HG02852 (cell line): ENCODE measurements at regions not wholly inside any gene's neighbourhood (a gene's known extent, or its start where the extent isn't known, plus 50 kb on each side); places are given as distances from the start of the nearest gene placed in this dataset.

ENCODE experiments used
- ATAC-seq: cut with Tn5 transposase; IDR thresholded peaks from one replicate; pipeline ENCODE4 v1.9.1; 2021; ENCODE audit warnings: mild to moderate bottlenecking, moderate library complexity; ENCODE audit not compliant: unreplicated experiment

DNA sequence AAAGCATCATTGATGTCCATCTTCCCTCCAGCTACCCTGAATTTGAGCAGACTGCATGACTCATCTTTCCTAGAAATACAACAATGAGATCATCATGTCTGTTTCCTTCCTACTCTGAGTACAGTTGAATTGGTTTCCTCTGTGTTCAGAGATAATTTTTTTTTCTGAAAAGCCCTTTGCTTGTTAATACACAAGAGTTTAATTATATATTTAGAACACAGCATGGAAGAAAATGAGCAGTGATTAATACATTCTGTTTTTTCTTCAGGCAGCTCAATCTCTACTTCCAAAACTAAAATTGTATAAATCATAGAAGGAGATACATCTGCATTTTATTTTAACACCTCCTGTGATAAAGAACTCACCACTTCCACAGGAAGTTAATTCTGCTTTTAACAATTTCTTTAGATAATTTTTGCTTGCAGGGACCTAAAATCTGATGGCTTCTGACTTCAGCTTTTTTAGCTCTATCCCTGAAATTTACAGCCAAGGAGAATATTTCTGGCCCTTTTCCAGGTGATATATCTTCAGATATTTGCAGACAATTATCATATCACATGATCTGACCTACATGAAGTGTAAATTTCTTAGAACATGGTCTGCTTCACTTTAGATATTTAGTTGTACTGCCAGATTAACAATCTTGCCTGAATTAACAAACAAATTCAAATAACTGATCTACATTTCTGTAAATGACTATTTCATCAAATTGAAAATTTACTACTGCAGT lies 249.0 kb downstream of the TRIB2 start:
- ATAC-seq: no peak

DNA sequence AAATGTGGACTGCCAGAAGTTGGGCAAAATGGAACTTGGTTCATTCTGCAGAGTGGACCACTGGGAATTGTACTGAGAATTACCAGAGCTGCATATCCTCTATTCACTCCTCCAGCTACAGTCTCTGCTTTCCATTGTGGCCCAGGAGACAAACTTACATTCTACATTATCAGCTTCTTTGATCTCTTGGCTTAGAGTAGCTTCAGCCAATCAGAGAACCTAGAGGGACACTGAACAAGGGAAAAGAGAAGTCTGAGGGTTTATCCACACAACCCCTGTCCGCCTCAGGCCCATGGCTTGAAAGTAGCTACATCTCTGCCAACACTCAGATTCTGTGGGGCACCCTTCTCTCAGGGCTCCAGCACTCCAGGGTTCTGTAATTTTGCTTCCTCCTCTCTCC lies 251.1 kb downstream of the TRIB2 start:
- no peak for ATAC-seq

DNA sequence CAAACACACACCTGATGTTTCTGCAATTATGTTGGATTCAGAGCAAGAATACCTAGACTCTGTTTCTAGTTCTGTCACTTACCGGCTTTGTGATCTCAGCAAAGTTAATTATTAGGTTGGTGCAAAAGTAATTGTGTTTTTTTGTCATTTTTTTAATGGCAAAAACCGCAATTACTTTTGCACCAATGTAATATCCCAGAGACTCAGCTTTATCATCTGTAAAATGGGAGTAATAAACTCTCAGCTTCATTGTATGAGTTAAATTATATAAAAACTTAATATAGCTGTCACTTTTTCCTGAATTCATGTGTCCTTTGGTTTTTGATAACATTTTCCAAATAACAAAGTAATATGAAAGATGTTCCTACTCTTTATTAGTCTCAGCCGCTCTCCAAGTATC lies 251.7 kb downstream of the TRIB2 start:
- ATAC-seq: no peak

DNA sequence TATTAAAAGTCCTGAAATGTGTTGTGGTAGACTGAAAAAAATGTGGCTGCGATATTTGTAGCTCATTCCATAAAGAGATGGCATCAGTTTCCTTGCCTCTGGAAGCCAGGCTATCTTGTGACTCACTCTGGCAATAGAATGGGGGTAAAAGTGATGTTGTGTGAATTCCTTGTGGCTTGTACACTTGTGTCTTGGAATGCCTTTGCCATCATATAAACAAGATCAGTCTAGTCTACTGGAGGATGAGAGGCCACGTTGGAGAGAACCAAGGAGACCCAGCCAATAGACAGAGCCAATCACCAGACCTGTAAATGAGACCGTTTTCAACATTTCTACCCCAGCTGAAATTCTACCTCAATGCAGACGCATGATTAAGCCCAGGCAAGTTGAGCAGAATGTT lies 254.1 kb downstream of the TRIB2 start:
- ATAC-seq: no peak

DNA sequence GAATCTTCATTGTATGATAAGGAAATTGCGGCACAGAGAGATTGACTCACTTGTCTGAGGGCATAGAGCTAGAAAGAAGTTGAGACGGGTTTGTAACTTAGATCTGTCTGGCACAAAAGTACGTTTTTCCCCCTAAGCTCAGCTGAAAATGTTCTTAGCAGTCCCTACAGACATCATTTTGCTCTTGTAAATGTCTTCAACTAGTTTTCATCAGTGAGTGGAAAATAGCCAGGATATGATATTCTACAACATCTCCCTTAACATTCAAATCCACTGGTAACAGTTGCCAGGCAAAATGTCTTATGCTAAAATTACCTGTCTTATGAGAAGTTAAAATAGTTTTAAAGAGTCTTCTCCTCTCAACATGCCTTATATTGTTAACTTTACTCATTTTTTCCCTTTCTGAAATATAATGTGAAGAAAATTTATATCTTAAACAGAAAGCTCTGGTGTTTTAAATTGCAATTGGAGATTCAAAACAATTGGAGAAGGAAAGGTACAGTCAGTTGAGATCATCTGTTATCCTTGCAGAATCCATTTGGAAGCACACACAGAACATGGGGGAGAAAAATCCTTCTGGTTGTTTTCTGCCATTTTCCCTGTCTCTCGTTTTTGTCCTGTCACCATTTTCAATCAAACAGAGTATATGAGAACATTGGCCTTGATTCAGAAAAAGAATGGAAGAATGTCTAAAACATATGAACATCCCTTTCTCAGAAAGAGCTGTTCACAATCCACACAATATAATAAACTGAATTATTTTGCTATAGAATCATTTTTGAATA lies 255.0 kb downstream of the TRIB2 start:
- ATAC-seq: no peak

DNA sequence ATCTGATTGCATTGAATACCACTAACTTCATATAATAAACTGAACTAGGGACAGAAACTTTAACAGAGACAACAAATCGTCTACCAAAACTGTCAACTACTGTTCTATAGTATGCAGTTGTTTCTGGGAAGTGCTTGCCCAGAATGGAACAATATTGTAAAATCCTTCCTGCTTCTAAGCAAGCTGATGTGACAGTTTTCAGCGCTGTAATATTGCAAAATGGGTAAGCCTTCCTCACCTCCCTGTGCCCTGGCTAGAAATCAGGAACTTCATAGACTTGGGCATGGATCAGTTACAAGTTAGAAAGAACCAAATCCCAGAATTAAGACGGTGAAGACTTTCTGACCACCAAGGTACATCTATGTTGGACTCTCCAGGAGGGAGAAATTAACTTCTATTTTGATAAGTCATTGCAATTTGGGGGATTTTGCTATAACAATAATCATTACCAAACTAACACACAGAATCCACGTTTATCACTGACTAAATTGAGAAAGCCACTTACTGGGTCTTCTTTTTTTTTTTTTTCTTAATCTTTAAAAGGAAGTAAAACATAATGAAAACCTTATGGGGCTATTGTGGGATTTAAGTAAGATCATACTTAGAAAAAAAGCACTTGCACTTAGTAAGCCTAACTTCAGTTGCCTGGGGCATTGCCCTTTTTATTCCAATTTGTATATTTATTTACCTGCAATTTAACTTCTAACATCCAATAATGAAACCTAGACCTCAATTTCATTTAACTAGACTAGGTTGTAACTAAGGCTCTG lies 261.5 kb downstream of the TRIB2 start:
- no peak for ATAC-seq

DNA sequence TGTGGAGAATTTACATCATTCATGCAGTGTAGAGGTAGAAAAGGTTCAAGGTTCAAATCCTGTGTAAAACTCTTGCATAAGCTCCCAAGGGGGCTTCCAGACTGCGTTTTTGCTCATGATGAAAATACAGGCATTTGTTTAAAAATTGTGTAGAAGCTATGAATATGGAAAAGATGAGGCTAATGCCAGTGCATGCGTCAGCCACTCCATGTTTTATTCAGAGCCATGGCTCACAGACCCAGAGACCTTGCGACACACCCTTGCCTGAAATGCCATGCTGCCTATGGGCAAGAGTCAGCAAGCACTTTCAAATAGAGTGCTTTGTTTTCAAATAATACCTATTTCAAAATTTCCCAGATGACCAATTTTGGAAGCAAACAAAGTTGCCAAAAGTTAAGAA lies 262.3 kb downstream of the TRIB2 start:
- ATAC-seq: no peak

DNA sequence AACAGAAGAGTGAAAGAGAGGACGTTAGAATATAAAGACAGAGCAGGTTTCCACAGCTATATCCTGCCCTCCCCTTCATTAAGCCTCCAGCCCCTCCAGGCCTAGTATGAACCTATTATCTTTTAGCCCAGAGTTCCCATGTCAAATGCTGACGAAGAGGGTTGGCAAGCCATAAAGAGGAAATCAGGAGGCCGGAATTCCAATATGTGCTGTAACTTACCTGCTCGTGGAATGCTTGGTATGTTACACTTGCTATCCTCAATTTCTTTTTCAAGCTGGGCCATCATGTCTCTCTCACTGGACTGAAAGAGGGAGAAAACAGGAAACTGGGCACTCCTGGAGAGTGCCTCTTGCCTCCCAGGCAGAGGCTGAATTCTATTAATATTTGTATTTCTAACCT lies 264.1 kb downstream of the TRIB2 start:
- ATAC-seq: no peak

DNA sequence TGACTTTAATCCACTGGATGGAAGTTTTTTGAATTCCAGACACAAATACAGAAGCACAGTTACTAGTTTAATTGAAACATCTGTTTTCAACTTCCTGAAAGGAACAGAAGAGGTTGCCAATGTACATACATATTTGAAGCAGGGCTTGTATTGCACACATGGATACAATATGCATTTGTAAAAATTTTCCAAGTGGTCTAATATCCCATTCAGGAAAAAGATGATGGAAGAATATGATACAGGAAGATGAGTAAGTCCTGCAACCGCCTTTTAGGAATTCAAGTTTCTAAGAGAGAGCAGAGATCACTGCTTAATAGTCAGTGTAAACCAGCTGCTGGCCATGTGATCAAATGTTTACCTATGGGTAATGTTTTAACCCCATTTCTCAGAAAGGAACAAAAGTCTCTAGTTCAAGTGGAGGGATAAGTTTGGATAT lies 265.4 kb downstream of the TRIB2 start:
- ATAC-seq: no peak

DNA sequence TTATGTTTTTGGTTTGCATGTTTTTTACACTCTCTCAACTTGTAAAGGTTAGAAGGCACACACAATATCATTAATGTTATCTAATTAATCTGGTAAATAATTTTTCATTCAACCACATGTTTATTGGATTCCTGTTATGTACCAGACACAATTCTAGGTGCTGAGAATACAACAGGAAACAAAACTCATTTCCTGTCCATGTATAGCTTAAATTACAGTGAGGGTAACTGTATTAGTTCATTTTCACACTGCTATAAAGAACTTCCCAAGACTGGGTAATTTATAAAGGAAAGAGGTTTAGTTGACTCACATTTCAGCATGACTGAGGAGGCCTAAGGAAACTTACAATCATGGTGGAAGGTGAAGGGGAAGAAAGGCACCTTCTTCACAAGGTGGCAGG lies 270.5 kb downstream of the TRIB2 start:
- no peak for ATAC-seq

DNA sequence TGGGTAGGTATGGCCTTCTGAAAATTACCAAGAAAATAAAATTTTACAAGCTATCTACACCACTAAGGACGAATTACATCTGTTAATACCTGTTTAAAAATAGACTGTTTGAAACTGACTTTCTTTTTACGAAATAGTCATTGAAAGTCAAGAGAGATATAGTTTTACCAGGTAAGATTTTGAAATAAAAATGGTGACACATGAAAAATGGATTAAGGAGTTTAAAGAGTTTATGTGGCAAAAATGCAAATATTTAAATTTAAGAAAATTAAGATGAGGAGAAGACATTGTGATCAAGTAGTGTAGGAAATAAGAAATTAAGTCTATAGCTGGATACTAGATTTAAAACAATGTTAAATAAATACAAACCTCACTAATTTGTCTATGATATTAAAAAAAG lies 271.5 kb downstream of the TRIB2 start:
- ATAC-seq: no peak

DNA sequence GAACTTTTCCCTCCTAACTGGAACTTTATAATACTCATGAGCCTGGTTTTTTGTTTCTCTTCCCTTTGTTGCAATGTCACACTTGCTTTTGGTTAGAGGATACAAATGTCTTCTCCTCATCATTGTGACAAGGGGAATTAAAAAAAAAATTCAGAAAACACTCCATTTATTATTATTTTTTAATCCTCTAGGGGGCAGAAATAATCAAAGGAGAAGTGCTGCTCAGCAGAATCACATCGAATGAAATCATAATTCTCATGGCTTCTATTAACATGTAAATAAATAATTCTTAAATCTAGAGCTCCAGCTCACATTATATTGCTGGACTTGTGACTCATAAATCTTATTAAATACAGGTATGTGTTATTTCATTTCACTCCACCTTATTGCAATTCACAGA lies 273.8 kb downstream of the TRIB2 start:
- ATAC-seq: no peak

DNA sequence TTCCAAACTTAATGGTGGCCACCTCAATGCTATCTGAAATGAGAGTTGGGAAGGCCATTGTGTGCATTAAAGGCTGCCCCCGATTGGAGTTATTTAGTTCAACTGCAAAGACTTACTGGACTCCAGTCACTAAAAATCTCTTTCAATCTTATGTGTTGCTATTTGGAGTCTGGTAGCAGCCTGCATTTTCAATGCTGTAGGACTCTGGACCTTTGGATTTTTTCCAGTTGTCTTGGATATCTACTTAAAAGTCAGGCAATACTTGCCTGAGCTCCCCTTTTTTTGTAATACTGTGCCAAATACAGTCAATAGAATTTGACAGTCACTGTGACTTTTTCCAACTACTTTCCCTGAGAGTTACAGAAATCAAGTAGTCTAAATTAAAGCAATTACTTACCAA lies 281.9 kb downstream of the TRIB2 start:
- no peak for ATAC-seq

DNA sequence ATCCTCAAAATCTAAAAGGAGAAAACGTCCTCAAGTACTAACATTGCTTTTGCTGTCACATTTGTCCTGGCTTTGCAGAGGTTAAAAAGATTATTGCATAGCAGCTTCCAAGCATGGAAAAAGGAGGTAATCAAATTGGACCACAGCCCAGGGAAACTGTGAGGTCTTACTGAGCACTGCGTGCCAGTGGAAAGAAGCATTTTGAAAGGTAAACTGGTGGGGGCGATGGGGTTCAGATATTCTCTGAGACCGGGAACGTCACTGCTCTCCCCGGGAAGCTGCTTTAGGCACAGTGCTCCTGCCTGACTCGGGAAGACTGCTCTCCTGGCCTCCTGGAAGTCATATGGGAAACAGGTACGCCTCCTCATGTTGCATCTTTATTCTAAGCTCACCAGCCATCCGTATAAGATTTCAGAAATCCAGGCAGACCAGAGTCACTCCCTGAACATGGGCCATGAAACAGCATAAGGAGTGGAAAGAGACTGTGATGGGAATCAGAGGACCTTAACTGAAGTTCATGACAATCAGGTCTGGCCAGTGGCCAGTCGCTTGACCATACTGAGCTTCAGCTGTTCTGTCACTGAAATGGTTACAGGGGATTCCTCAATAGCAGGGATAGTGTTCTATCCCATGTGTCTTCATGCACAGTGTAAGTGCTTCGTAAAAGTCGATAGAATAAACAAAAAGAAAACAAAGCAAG lies 284.1 kb downstream of the TRIB2 start:
- ATAC-seq: no peak

DNA sequence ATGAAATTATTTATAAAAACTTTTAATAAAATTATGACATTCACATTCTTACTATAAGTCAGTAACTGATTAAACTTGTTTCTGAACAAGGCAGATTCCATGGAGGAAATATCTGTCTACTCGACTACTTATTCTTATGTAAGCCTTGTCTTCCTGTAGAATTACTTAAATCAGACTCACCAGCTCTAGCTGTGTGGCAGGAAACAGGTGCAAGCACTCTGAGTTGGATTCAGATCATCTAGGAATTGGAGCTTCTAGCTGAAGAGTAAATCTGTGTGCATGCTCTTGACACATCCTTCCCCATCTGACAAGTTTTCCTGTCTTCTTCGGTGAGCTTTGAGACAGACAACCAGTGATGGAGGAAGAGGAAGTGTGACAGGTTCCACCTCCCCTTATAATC lies 284.7 kb downstream of the TRIB2 start:
- ATAC-seq: no peak

DNA sequence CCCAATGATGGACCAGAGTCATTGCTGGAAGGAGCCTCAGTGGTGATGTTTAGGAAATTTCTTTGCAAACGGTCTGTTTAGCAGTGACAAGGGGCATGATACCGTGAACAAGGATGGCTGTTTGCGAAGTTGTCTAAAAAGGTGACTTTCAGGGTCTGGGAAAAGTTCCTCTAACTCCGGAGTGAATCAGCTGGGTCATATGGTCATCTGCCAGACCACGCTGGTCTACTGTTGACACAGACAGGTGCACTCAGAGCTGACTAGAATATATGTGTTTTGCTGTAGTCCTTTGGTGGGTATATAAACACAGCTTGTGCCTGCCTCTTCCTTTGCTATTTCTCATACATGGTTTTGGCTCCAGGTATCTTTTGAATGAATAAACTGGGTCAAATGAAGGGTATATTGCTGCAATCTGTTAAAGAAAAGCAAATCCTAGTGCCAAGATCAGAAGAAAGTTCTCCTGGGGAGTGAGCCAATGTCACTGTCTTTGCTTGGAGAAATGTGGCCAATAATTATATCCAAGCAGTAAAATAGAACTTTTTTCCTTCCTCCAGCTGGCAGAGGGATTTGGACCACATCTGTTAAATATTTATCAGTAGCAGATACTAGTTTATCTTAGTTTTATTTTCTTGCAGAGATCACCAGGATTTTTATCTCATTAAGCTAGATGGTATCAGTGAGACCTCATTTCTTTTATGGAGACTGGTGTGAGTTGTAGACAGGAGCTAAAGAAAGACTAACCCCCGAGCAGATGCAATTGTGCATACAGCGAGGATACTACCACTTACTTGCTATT lies 286.0 kb downstream of the TRIB2 start:
- no peak for ATAC-seq

DNA sequence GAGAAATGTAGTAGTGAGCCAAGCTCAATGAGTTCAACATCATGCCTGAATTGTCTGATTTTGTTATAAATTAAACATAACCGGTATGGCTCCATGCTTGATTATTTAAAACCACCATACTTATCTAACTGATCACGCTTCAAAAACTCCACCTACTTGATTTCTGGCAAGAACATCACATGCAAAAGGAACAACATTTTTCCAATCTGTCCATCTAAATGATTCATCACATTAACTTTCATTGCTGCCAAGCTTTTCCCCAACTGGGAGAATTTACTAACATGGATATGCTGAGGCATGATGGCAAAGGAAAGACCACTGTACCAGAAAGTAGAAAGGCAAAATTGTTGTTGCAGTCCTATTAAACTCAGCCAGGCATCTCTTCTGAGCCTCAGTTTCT lies 286.8 kb downstream of the TRIB2 start:
- ATAC-seq: no peak

DNA sequence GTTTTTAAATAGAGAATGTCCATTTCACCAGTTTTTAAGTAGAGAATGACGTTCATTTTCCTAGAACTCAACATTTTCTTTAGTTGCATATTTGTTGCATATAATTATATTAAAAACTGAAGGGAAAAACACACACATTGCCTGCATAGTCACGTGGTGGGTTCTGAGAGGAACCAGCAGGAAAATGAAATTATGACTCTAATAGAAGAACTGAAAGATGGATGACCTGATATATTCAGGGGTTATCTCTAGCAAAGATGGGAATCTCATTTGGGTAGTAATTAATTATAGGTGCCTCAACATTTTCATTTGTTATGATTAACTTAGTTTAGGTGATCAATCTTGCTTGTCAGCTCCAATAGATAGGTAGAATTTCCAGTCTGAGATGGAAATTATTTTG lies 288.3 kb downstream of the TRIB2 start:
- ATAC-seq: no peak

DNA sequence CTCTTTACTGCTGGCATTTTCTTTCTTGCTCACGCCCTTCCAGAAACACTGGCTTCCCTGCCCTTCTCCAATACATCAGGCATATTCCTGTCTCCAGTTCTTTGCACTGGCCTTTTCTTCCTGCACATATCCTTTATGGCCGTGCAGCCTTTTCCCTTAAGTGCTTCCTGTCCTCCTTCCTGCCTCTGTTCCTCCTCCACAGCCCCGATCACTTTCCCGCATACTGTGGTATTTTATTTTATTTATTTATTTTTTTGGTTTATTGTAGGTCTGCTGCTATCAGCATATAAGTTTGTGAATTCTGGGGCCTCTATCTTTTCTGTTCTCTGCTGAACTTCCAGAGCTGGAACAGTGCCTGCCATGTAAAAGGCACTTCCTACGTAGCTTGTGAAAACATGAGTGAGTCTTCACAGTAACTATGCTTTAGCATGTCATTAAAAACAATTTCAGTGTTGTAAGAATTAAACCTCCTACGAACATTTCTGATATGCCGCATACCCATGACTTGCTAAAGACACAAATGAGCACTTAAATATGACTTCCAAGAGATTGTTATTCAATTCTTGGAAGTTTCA lies 289.1 kb downstream of the TRIB2 start:
- no peak for ATAC-seq

DNA sequence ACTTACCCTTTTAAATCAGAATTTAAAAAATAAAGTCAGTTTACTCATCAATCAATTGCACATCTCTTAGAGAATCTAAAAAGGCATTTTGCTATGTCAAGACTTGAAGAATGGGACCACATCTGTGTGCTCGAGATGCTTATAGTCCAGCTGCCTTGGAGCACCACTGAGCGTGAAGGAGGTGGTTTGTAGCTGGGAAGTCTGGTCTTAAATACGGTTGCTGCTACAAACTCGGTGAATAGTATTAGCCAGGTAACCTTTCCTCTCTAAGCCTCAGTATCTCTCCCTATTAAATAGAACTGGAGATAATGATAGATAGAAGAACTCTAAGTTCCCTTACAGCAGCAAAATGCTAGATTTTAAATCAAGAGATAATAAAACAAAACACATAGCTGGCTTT lies 289.7 kb downstream of the TRIB2 start:
- no peak for ATAC-seq
